Kidney (tissue), 13 donors: ENCODE measurements at regions not wholly inside any gene's neighbourhood (a gene's known extent, or its start where the extent isn't known, plus 50 kb on each side); places are given as distances from the start of the nearest gene placed in this dataset.
"Not testable (repeated sequence)": the region's sequence is repeated elsewhere in the genome, so short reads cannot be mapped to it uniquely, and the experiment has no call there.

Source experiments
- DNase-seq, 5 donors: peaks; one replicate each; pipeline ENCODE4 v3.0.0-alpha.2; 2013 to 2020
- FAIRE-seq: peaks from 2 replicates; lab custom pipeline; 2012; peaks lifted over from hg19 to GRCh38; lab: Jason Lieb, UNC
- H3K27ac ChIP-seq, 2 donors: one replicate each; pipeline ENCODE4 v1.7.0; 2013; ENCODE audit warnings: low read depth in 2 of 2, low read length in 2 of 2, inconsistent platforms in 1 of 2
- H3K27me3 ChIP-seq: one replicate; pipeline ENCODE4 v1.7.1; 2013; ENCODE audit warnings: low read length, inconsistent platforms; ENCODE audit not compliant: control insufficient read depth, insufficient read depth
- H3K36me3 ChIP-seq, 3 donors: one replicate each; pipeline versions ENCODE4 v1.7.0 to v1.7.1; 2013; ENCODE audit warnings: low read length in 3 of 3, control low read depth in 1 of 3, inconsistent platforms in 1 of 3; ENCODE audit not compliant: insufficient read depth in 3 of 3, control insufficient read depth in 2 of 3
- H3K4me1 ChIP-seq, 3 donors: one replicate each; pipeline versions ENCODE4 v1.7.0 to v1.7.1; 2013; ENCODE audit warnings: low read length in 3 of 3, inconsistent platforms in 1 of 3, low read depth in 1 of 3; ENCODE audit not compliant: control insufficient read depth in 2 of 3, insufficient read depth in 2 of 3
- H3K4me3 ChIP-seq, 3 donors: one replicate each; pipeline versions ENCODE4 v1.7.0 to v1.8.1; 2013; ENCODE audit warnings: low read length in 3 of 3, control low read depth in 1 of 3, inconsistent platforms in 1 of 3
- H3K9ac ChIP-seq, 3 donors: one replicate each; pipeline versions ENCODE4 v1.7.0 to v1.7.1; 2013; ENCODE audit warnings: low read length in 3 of 3, control low read depth in 1 of 3, inconsistent platforms in 1 of 3
- H3K9me3 ChIP-seq, 3 donors: one replicate each; pipeline versions ENCODE4 v1.7.0 to v1.7.1; 2013; ENCODE audit warnings: low read length in 3 of 3, control low read depth in 1 of 3, inconsistent platforms in 1 of 3; ENCODE audit not compliant: control insufficient read depth in 2 of 3, insufficient read depth in 1 of 3
- intact Hi-C: fragments of 100-400 bp; cut with DNase I; formaldehyde crosslinking; loops from one replicate; pipeline ENCODE4 v1.11.1; 2022
- TF ChIP-seq, protein P1 (sequence below): IDR thresholded peaks from 3 replicates; pipeline ENCODE4 v1.5.1; 2012; ENCODE audit warnings: mild to moderate bottlenecking, moderate library complexity, borderline replicate concordance; ENCODE audit not compliant: insufficient read depth; ENCODE audit errors: extremely low read depth
- donor health status: control.
- donor health status: control.
- donor health status: control.
- donor health status: control.
- donor health status: control.
- donor health status: DM: yes; HTN: yes; CAD: no.
- donor health status: Normal renal cell carcinoma (clear cell type).

DNA sequence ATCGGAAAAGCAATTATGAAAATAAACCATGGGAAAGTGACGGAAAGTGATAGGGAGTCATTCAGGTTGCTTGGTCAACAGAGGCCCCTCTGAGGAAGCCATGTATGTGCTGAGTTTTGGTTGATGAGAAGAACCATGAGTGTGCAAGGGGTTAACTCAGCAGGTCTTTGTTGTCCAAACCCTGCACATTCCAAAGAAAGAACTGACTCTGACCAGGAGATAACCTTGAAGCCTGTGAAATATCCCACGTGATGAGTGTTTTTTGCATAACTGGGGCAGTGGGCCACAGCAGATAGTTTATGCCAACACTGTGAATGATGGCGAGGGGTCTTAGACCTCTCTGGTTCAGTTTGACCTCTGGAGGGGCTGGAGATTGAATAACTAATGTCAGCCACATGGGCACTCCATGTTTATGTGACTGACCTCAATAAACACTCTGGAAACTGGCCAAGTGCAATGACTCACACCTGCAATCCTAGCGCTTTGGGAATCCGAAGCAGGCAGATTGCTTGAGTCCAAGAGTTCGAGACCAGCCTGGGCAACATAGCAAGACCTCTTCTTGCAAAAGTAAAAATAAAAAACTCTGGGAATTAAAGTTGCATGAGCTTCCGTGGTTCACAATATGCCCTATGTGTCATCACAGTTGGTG is 154.0 kb upstream of the FOXK1 start:
- Histone ChIP-seq H3K27me3 (no peaks in the 10 kb centered on the region), H3K9ac (no peak overlapping the region), H3K4me1 (no peaks in the 10 kb centered on the region), H3K4me3 (no peak overlapping the region), H3K36me3 (no peaks in the 10 kb centered on the region), H3K27ac (no peak overlapping the region), H3K9me3 (no peaks in the 10 kb centered on the region)
- DNase-seq (peak in 1 of 5 donors; percentile 13), FAIRE-seq (no peak)
- TF ChIP-seq, protein P1, sequence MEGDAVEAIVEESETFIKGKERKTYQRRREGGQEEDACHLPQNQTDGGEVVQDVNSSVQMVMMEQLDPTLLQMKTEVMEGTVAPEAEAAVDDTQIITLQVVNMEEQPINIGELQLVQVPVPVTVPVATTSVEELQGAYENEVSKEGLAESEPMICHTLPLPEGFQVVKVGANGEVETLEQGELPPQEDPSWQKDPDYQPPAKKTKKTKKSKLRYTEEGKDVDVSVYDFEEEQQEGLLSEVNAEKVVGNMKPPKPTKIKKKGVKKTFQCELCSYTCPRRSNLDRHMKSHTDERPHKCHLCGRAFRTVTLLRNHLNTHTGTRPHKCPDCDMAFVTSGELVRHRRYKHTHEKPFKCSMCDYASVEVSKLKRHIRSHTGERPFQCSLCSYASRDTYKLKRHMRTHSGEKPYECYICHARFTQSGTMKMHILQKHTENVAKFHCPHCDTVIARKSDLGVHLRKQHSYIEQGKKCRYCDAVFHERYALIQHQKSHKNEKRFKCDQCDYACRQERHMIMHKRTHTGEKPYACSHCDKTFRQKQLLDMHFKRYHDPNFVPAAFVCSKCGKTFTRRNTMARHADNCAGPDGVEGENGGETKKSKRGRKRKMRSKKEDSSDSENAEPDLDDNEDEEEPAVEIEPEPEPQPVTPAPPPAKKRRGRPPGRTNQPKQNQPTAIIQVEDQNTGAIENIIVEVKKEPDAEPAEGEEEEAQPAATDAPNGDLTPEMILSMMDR, result no peak
- intact Hi-C loops, result no loop called here

DNA sequence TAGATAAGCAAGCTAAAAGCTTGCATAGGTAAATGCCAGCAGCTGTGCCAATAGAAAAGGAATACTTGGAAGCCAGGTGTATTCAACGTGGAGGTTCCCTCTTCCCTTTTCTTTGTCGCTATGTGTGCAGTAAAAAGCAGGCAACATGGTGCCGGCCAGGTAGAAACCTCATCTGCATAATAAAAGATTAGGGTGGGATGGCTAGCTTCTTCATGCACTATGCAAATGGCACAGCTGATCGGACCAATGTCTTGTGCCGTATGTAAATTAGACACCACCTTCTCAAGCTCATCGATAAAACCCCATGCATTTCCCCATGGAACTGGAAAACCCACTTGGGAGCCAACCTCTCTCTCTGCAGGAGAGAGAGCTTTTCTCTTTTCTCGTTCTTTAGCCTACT is 150.9 kb upstream of the FOXK1 start:
- TF ChIP-seq, protein P1, result no peak
- intact Hi-C loops, result no loop called here
- FAIRE-seq, result no peak
- H3K4me3 ChIP-seq, result no peak overlapping the region
- no peaks in the 10 kb centered on the region for H3K4me1 ChIP-seq
- H3K9me3 ChIP-seq, result no peaks in the 10 kb centered on the region
- H3K27ac ChIP-seq, result no peak overlapping the region
- DNase-seq, result no peak
- no peaks in the 10 kb centered on the region for H3K36me3 ChIP-seq
- no peak overlapping the region for H3K9ac ChIP-seq
- H3K27me3 ChIP-seq, result no peaks in the 10 kb centered on the region

DNA sequence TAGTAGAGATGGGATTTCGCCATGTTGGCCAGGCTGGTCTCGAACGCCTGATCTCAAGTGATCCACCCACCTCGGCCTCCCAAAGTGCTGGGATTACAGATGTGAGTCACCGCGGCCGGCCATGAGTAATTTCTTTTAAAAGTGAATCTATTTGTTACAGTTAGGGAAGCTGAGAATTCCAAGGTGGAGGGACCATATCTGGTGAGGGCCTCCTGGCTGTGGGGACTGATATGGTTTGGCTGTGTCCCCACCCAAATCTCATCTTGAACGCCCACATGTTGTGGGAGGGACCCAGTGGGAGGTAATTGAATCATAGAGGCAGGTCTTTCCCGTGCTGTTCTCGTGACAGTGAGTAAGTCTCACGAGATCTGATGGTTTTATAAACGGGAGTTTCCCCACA is 148.8 kb upstream of the FOXK1 start:
- H3K27me3 ChIP-seq, FAIRE-seq, H3K9ac ChIP-seq, H3K9me3 ChIP-seq, H3K36me3 ChIP-seq, DNase-seq, H3K4me1 ChIP-seq, intact Hi-C loops, H3K27ac ChIP-seq, H3K4me3 ChIP-seq: not testable (repeated sequence)

GRCh38 chr7:4549681-4550080 is 132.4 kb upstream of the FOXK1 start:
- H3K27ac ChIP-seq, result no peak overlapping the region
- no peak for DNase-seq
- H3K27me3 ChIP-seq, result no peaks in the 10 kb centered on the region
- H3K9ac ChIP-seq, result no peak overlapping the region
- H3K4me1 ChIP-seq, result no peaks in the 10 kb centered on the region
- H3K36me3 ChIP-seq, result no peaks in the 10 kb centered on the region
- no peak for FAIRE-seq
- no peak overlapping the region for H3K4me3 ChIP-seq
- TF ChIP-seq, protein P1, result no peak
- peaks cover 0 to 6% (median 0%) of the 10 kb centered on the region in 3 donors for H3K9me3 ChIP-seq
- intact Hi-C loops, result no loop called here
